ENCODE measurements at regions not wholly inside any gene's neighbourhood (a gene's known extent, or its start where the extent isn't known, plus 50 kb on each side); places are given as distances from the start of the nearest gene placed in this dataset.

DNA sequence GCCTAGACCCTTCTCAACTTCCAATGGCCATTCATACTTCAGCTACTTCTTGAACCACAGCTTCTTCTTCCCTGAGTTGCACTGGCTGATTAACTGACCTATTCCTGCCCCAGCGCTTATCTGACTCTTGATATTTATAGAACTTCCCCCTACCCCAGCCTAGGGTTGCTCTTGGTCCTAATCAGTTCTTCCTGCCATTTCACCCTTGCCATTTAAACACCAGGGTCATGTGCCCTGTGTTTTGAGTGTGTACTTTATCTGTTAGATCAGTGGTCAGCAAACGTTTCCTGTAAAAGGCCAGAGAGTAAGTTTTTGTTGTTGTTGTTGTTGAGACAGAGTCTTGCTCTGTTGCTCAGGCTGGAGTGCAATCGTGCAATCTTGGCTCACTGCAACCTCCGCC, 82.4 kb upstream of the COX10 start:
- no peak for DNase-seq (ENCODE audit: low read depth, low spot score)

DNA sequence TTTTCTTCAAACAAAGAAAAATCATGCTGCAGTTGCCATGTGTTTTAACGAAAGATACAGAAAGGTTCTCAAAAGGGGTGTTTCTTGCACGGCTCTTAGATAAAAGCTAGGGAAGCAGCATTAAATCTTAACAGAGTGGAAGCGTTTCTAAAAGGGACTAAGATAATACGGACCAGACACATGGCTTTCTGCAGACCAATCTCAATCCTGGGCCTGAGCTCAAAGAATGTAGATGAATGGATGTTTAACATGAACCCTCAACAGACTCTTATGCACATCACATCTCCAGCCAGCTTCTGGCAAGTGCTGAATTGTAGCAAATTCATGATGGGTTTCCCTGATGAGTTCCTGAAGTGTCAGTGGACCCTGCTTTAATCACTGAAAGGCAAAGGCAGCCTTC, 80.2 kb upstream of the COX10 start:
- DNase-seq (ENCODE audit: low read depth, low spot score) = no peak

DNA sequence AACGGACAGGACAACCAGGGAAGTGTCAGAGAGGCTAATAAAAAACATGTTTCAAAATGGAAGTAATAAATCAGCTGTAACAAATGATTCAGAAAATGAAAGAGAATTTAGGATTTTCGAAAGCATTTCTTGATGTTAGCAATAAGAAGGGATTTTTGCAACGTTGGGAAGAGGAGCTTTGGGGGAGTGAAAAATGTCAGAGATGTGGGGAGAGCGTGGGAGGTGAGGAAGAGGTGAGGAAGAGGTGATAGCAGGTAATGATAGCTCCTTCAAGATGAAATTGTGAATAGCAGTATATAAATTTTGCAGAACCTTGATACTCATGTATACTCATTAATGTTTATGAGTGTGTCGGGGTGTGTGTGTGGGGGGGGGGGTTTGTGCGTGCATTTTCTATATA, 76.2 kb upstream of the COX10 start:
- DNase-seq (ENCODE audit: low read depth, low spot score) = no peak

DNA sequence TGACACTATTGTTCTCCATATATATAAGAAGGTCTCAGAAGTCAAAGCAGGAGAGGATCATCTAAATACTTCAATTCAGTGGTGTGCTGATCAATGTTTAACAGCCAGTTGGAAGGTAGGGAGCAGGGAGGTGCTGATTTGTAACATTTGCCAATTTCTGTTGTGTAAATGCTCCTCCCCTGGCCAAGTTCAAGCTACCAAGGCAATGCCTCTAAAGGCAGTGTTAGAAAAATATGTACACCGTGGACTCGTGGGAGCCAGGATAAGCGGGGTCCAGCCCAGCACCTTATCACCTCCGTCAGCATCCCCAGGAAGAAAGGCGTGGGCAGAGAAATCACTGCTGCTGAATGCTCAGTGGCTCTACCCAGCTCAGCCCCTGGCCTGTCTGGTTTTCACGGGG, 75.3 kb upstream of the COX10 start:
- no peak for DNase-seq (ENCODE audit: low read depth, low spot score)

DNA sequence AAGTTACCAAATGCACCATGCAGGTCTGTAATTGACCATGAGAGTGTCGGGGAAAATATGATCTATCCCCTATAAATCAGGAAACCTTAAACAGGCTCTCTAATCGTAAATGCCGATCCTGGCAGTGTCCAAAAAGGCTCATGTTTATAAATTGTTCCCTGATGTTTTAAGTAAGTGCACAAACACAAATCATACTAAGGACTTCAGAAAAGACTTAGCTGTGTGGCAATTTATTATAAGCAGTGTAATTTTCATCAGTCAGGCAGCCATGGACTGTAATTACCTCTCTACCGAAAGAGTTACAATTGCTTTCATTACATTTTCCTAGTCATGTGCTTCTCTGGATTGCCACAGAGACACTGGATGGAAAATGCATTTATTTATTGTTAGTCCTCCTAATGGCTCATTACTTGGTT, 73.4 kb upstream of the COX10 start:
- no peak for DNase-seq (ENCODE audit: low read depth, low spot score)

DNA sequence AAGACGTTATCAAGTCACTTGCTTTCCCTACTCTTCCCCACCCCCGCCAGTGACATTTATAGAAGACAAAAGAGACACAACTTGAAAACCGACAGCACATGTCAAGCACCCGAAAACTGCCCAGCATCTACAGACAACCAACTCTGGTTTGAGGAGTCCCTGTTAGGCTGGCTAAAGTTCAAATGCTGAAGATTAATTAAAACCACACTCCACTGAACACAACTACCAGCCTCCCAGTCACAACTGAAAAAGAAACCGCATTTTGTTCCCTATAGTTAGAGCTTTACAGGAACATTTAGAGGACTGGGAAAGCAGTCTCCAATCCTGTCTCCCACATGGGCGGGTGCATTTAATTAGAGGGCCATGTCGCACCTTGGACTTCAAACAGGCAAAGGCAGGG, 73.0 kb upstream of the COX10 start:
- DNase-seq (ENCODE audit: low read depth, low spot score) = no peak

DNA sequence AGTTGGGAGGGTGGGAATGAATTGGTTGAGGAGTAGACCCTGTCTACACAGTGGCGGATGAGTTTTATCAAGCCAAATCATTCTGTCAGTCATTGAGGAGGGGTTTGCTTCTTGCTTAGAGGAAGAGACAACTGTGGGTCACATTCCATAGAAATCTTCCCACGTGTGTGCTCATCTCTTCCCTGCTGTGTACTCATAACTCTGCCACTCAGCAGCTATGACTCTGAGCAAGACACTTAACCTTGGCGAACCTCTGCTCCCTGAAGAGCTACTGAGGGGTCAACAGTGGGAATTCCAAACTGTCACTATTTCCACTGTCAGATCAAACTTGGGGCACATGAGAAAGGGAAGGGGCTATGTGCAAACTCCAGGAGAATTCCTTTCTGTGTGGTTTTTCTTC, 72.6 kb upstream of the COX10 start:
- DNase-seq (ENCODE audit: low read depth, low spot score) = no peak

DNA sequence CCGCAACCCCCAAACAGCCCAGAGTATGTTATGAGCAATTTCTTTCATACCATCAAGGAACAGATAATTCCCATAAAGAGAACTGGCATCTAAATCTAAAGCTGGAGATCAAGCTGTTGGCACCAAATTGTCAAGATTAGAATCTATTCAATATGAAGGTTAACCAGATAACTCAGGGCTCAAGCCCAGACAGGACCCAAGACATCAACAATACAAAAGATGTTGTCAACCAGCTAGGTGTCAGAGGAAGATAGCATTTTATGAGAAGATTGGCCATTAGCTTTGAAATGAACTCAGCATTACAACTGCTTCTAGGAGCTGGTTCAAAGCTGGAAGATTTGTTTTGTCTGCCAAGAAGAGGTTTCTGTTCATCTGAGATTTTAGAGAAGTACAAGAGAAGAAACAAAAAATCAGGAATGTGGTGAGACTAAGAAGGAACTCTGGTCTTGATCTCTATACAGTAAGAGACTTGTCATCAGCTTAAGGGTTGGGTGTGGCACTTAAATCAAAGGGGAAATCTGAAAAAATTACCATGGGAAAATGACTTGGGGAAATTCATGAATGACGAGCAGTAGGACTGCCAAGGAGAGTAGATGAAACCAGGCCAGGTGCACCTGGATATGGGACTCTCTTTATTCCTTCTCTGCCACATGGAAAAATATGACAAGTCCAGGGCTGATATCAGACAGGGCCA, 64.2 kb upstream of the COX10 start:
- DNase-seq (ENCODE audit: low read depth, low spot score) = no peak

DNA sequence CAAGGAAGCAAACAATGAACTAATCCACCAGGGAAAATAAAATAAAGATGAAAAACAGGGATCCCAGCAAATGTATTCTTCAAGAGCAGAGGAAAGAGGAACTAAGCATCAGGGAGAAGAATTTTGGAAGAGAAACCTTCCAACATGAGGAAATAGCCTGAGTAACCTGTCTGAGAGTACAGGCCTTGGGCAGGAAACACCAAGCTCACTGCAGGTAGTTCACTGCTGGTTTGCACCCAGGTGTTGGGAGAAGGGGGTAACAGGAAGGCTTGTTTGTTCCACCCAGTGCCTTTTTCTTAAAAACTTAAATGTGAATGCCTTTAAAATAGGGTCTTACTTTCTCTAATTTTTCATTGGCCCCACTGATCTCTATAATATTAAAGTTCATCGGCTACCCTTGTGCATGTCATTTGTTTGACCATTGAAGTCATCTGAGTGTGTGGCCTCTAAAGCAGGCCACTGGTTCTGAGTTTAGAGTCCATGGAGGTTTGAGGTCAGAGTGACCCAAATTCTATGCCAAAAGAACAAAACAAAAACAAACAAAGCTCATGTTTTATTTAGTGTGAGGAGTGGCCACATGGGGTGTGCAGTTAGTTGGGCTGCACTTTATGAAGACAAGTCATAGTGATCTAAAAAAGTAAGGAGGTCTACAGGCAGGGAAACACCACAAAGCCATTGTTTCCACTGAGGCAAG, 62.9 kb upstream of the COX10 start:
- DNase-seq (ENCODE audit: low read depth, low spot score) = no peak

DNA sequence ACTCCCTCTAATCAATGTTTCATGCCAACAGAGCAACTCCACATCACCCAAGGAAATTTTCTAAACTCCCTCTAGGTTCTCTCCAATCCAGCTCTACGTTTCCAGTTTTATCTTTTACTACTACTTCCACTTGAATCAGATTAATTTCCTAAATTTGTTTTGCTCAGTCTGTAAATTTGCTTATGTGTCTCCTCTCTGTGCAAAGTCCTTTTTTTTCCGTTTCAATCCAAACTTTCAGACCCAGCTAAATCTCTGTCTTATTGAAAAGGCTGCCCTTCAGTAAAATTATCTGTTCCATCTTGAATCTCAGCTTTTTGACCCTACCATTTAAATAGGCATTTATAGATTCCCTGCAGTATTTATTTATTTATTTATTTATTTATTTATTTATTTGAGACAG, 61.4 kb upstream of the COX10 start:
- no peak for DNase-seq (ENCODE audit: low read depth, low spot score)

DNA sequence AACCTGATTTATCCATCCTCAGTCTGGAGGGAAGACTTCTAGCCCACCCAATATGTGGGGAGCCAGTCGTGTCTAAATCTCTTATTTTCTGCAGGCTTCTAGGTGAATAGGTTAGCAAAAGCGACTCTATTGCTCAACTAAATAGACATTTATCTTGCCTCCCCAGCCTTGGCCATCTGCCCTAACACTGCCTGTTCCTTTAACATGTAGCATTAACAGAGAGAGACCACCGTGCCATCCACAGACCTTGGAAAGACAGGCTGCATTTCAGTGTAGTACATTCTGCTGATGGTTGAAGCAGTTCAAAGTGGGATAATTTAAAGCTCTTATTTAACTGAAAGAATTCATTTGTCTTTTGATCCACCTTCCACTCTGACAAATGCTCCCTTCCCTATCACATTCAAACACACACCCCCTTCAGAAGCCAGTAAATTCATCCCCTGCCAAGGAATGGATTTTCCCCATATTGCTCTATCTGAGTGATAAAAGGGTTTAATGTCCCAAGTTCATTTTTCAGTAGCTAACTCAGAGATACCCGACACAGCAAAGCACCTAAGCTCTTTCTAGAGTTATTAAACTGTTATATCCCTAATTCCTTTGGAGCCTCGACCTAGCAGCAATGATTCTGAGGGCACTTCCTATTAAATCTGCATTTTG, 58.1 kb upstream of the COX10 start:
- no peak for DNase-seq (ENCODE audit: low read depth, low spot score)

DNA sequence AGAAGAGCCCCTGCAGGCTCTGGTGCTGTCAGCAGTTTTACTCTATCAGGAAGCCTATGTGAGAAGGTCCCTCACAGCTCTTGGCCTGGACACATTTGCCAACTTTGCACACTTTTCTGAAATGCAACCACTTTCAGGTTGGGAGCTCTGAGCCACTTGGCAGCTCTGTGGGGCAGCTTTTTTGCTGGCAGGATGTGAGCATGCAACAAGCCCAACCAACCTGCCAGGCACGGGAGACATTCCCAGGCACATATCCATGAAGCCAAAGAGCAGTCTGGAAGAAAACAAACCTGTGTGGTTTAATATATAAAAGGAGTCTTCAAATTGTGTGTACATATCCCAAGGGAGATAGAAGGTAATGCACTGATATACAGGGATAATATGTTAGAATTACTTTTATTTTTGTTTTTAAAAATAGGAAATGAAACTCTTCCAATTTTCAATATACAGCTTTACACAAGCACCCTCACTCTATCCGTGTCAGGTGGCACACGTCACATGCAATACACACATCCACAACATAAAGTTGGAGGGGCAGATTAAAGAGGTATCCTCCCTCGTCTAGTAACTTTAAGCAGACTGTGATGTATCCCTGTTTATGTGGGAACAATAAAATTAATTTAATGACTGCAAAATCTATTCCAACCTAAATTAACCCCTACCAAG, 57.4 kb upstream of the COX10 start:
- DNase-seq (ENCODE audit: low read depth, low spot score) = no peak

DNA sequence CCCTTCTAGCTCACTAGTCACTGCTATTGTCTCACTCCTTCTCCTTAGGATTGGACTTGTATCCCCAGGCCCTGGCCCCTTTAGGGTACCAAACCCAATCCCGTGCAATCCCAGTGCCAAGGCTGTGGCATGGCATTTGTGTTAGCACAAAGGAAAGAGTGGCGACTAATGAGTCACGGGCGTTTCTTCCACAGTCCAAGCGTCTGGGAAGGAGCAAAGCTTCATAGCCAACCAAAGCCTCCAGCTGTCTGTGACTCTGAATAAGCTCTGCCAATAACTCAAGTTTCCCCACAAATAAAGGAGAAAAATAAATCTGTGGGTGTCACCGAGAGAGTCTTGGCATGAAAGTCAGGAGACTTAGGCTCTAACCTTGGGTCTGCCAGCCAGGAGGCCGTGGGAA, 54.6 kb upstream of the COX10 start:
- DNase-seq (ENCODE audit: low read depth, low spot score) = no peak

DNA sequence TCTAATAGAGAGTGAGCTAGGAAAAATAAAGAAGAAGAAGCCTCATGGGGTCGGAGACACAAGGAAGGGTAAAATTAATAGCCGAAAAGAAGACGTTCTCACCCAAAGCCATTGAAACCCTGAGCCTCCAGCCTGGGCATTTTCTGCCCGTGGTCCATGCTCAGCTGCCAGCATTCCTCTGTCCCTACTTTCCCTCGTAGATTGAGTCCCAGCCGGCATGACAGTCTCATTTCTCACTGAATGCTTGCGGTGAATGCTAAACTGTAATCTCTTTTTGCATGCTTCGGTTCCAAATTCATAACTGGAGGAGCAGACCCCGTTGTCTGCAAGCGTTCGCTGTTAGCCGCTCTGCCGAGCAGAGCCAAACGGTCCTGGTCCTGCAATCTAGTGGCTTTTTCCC, 54.0 kb upstream of the COX10 start:
- DNase-seq (ENCODE audit: low read depth, low spot score) = no peak

DNA sequence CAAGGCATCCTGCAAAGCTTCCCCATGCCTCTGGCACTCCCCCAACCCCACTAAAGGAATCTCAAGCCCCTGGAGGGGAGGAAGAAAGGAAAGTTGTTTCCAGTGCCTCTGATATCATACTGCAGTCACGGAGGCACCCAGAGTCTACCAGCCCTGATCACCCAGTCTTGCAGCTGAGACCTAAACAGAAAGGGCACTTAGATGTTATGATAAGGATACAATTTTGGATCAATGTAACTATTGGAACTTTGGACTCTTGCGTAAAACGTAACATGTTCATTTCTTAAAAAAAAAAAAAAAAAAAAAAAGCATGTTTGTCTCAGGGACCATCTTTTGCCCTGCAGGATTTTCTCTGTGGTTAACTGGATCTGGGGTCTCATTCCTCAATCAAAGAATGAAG, 52.4 kb upstream of the COX10 start:
- no peak for DNase-seq (ENCODE audit: low read depth, low spot score)

DNA sequence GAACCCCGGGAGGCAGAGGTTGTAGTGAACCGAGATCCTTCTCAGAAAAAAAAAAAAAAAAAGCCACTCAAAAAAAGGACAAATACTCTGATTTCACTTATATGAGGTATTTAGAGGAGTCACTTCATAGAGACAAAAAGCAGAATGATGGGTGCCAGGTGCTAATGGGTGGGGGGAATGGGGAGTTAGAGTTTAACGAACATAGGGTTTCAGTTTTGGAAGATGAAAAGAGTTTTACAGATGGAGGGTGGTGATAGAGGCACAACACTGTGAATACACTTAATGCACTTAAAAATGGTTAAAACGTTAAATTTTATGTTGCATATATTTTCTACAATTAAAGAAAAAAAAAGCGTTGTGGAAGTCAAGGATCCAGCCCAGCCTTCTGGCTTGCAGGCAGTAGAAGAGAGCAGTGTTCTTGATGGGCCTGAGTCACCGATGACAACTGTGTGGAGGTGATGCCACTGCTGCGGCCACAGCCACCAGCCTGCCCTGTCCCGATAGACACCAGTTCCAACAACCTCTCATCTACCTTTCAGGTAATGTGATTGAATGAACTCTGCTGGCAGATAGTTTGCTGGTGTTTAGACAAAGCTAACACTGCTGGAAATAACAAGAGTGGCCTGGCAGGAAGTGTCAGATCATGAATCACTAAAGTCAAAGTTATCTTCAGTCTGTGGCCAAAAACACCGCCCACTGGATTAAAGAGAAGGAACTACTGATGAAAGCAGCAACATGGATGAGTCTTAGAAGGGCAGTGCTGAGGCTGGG, 49.9 kb upstream of the COX10 start:
- DNase-seq (ENCODE audit: low read depth, low spot score) = peak; percentile 25
